BLaER1 (cell line): ENCODE measurements at regions not wholly inside any gene's neighbourhood (a gene's known extent, or its start where the extent isn't known, plus 50 kb on each side); places are given as distances from the start of the nearest gene placed in this dataset.

Source experiments
- H3K27ac ChIP-seq: shearing (Covaris generic); formaldehyde crosslinking; 2 replicates; pipeline ENCODE4 v1.8.1; 2022
- H3K27me3 ChIP-seq: shearing (Covaris generic); formaldehyde crosslinking; 2 replicates; pipeline ENCODE4 v1.8.1; 2022
- H3K36me3 ChIP-seq: shearing (Covaris generic); formaldehyde crosslinking; 2 replicates; pipeline ENCODE4 v1.8.1; 2022
- H3K4me1 ChIP-seq: shearing (Covaris generic); formaldehyde crosslinking; 2 replicates; pipeline ENCODE4 v1.8.1; 2022
- H3K4me2 ChIP-seq: shearing (Covaris generic); formaldehyde crosslinking; 2 replicates; pipeline ENCODE4 v1.8.1; 2022
- H3K4me3 ChIP-seq: shearing (Covaris generic); formaldehyde crosslinking; 2 replicates; pipeline ENCODE4 v1.8.1; 2022
- H3K9ac ChIP-seq: shearing (Covaris generic); formaldehyde crosslinking; 2 replicates; pipeline ENCODE4 v1.8.1; 2022
- H3K9me3 ChIP-seq: shearing (Covaris generic); formaldehyde crosslinking; 2 replicates; pipeline ENCODE4 v1.8.1; 2022
- H4K20me1 ChIP-seq: shearing (Covaris generic); formaldehyde crosslinking; 2 replicates; pipeline ENCODE4 v1.8.1; 2022
- Cebpa-rat ChIP-seq: shearing (Covaris generic); IDR thresholded peaks from 2 replicates; pipeline ENCODE4 v1.8.1; 2022

GRCh38 chr6:14807130-14807529 lies 438.7 kb upstream of the JARID2 start:
- H3K27me3 ChIP-seq = no peaks in the 10 kb centered on the region
- H3K9me3 ChIP-seq = peaks cover 33% of the 10 kb centered on the region
- H3K4me2 ChIP-seq = no peak overlapping the region
- H4K20me1 ChIP-seq = no peaks in the 10 kb centered on the region
- no peak overlapping the region for H3K27ac ChIP-seq
- H3K9ac ChIP-seq = no peak overlapping the region
- no peak for TF ChIP-seq Cebpa-rat
- no peak overlapping the region for H3K4me3 ChIP-seq
- H3K36me3 ChIP-seq = no peaks in the 10 kb centered on the region
- peaks cover 27% of the 10 kb centered on the region for H3K4me1 ChIP-seq

GRCh38 chr6:14807971-14808370 lies 437.9 kb upstream of the JARID2 start:
- Histone ChIP-seq H3K9ac (no peak overlapping the region), H3K4me3 (no peak overlapping the region), H3K9me3 (peaks cover 33% of the 10 kb centered on the region), H3K4me2 (no peak overlapping the region), H4K20me1 (no peaks in the 10 kb centered on the region), H3K36me3 (no peaks in the 10 kb centered on the region), H3K27ac (no peak overlapping the region), H3K27me3 (no peaks in the 10 kb centered on the region), H3K4me1 (peaks cover 18% of the 10 kb centered on the region)
- no peak for TF ChIP-seq Cebpa-rat

GRCh38 chr6:14810021-14810420 lies 435.8 kb upstream of the JARID2 start:
- Histone ChIP-seq H3K9me3 (peaks cover 27% of the 10 kb centered on the region), H3K4me2 (no peak overlapping the region), H3K27me3 (no peaks in the 10 kb centered on the region), H3K36me3 (no peaks in the 10 kb centered on the region), H3K9ac (no peak overlapping the region), H3K4me1 (no peaks in the 10 kb centered on the region), H3K4me3 (no peak overlapping the region), H3K27ac (no peak overlapping the region), H4K20me1 (no peaks in the 10 kb centered on the region)
- TF ChIP-seq Cebpa-rat = no peak

- Histone ChIP-seq H3K4me3 (no peak overlapping the region), H3K9me3 (peaks cover 23% of the 10 kb centered on the region), H3K36me3 (no peaks in the 10 kb centered on the region), H4K20me1 (no peaks in the 10 kb centered on the region), H3K9ac (no peak overlapping the region), H3K27ac (no peak overlapping the region), H3K4me2 (no peak overlapping the region), H3K4me1 (no peaks in the 10 kb centered on the region), H3K27me3 (no peaks in the 10 kb centered on the region)
- no peak for TF ChIP-seq Cebpa-rat
Observed at GRCh38 chr6:14811775-14812428, 434.0 kb upstream of the JARID2 start.

- TF ChIP-seq Cebpa-rat = no peak
- no peaks in the 10 kb centered on the region for H3K27me3 ChIP-seq
Observed at GRCh38 chr6:14814016-14814415, 431.9 kb upstream of the JARID2 start.

GRCh38 chr6:14816116-14816859 lies 429.6 kb upstream of the JARID2 start:
- Histone ChIP-seq H3K4me2 (no peak overlapping the region), H4K20me1 (no peaks in the 10 kb centered on the region), H3K27ac (no peak overlapping the region), H3K9ac (no peak overlapping the region), H3K4me1 (no peaks in the 10 kb centered on the region), H3K4me3 (no peak overlapping the region), H3K9me3 (no peaks in the 10 kb centered on the region; the same call in 1 of the 2 replicates), H3K27me3 (no peaks in the 10 kb centered on the region), H3K36me3 (no peaks in the 10 kb centered on the region)
- no peak for TF ChIP-seq Cebpa-rat

More at GRCh38 chr6:14814016-14814415, 431.9 kb upstream of the JARID2 start:
- Histone ChIP-seq H3K4me2 (no peak overlapping the region), H3K36me3 (no peaks in the 10 kb centered on the region), H3K9me3 (peaks cover 2% of the 10 kb centered on the region; the same call in 1 of the 2 replicates), H4K20me1 (no peaks in the 10 kb centered on the region), H3K27ac (no peak overlapping the region), H3K9ac (no peak overlapping the region), H3K4me3 (no peak overlapping the region), H3K4me1 (no peaks in the 10 kb centered on the region)

GRCh38 chr6:14817074-14817473 lies 428.8 kb upstream of the JARID2 start:
- Histone ChIP-seq H3K9me3 (no peaks in the 10 kb centered on the region; the same call in 1 of the 2 replicates), H3K27me3 (no peaks in the 10 kb centered on the region), H3K27ac (no peak overlapping the region), H4K20me1 (no peaks in the 10 kb centered on the region), H3K36me3 (no peaks in the 10 kb centered on the region), H3K4me2 (no peak overlapping the region), H3K9ac (no peak overlapping the region), H3K4me3 (no peak overlapping the region), H3K4me1 (no peaks in the 10 kb centered on the region)
- TF ChIP-seq Cebpa-rat = no peak

GRCh38 chr6:14818422-14818884 lies 427.4 kb upstream of the JARID2 start:
- TF ChIP-seq Cebpa-rat = no peak
- H3K36me3 ChIP-seq = no peaks in the 10 kb centered on the region
- H3K9me3 ChIP-seq = no peaks in the 10 kb centered on the region; the same call in 1 of the 2 replicates
- no peak overlapping the region for H3K27ac ChIP-seq
- H4K20me1 ChIP-seq = no peaks in the 10 kb centered on the region
- H3K4me3 ChIP-seq = no peak overlapping the region
- H3K9ac ChIP-seq = no peak overlapping the region
- H3K27me3 ChIP-seq = no peaks in the 10 kb centered on the region
- no peak overlapping the region for H3K4me2 ChIP-seq
- no peaks in the 10 kb centered on the region for H3K4me1 ChIP-seq

GRCh38 chr6:14819001-14819400 lies 426.9 kb upstream of the JARID2 start:
- Histone ChIP-seq H3K4me2 (no peak overlapping the region), H4K20me1 (no peaks in the 10 kb centered on the region), H3K4me1 (peaks cover 2% of the 10 kb centered on the region; the same call in 1 of the 2 replicates), H3K9ac (no peak overlapping the region), H3K36me3 (no peaks in the 10 kb centered on the region), H3K4me3 (no peak overlapping the region), H3K27me3 (no peaks in the 10 kb centered on the region), H3K27ac (no peak overlapping the region), H3K9me3 (no peaks in the 10 kb centered on the region; the same call in 1 of the 2 replicates)
- TF ChIP-seq Cebpa-rat = no peak

- no peak overlapping the region for H3K4me3 ChIP-seq
- H3K4me1 ChIP-seq = peaks cover 11% of the 10 kb centered on the region
- no peak overlapping the region for H3K4me2 ChIP-seq
- H3K27ac ChIP-seq = no peak overlapping the region
- no peaks in the 10 kb centered on the region; the same call in 1 of the 2 replicates for H3K9me3 ChIP-seq
- no peaks in the 10 kb centered on the region for H4K20me1 ChIP-seq
- H3K9ac ChIP-seq = no peak overlapping the region
- H3K36me3 ChIP-seq = no peaks in the 10 kb centered on the region
- H3K27me3 ChIP-seq = no peaks in the 10 kb centered on the region
- no peak for TF ChIP-seq Cebpa-rat
Observed at GRCh38 chr6:14819840-14820420, 425.9 kb upstream of the JARID2 start.
